HepG2 (cell line): ENCODE measurements at regions not wholly inside any gene's neighbourhood (a gene's known extent, or its start where the extent isn't known, plus 50 kb on each side); places are given as distances from the start of the nearest gene placed in this dataset.

Experiments
- ATAC-seq: fragments of 200-7000 bp; cut with Tn5 transposase; 3 replicates; pipeline ENCODE4 v1.9.1; 2020; ENCODE audit warnings: mild to moderate bottlenecking, moderate library complexity
- BruUV-seq: library from RNA; stranded (reverse); fragments of 400-500 nt; replicated peaks from 2 replicates; lab custom pipeline; 2021; lab: Mats Ljungman, UMichigan
- CTCF ChIA-PET: fragments of 300-600 bp; formaldehyde crosslinking; extraction: SDS; loops from one replicate; lab custom pipeline; 2021; ENCODE audit warnings: low total read pairs, inconsistent platforms, low intra/inter-chr PET ratio; lab: Yijun Ruan, JAX
- POLR2A ChIA-PET: fragments of 350-600 bp; sonication (Branson Sonifier 250); formaldehyde crosslinking; loops from one replicate; lab custom pipeline; 2020; ENCODE audit warnings: antibody characterized with exemption, inconsistent platforms; lab: Yijun Ruan, JAX
- DNase-seq: peaks from one replicate; pipeline ENCODE4 v3.0.0-alpha.2; 2015; ENCODE audit warnings: low spot score
- FAIRE-seq: peaks from 3 replicates; lab custom pipeline; 2011; peaks lifted over from hg19 to GRCh38; lab: Jason Lieb, UNC
- H2AFZ ChIP-seq: one replicate; pipeline ENCODE4 v1.6.1; 2011; ENCODE audit warnings: low read length, inconsistent platforms
- H3K27ac ChIP-seq: fragments of 300-600 bp; 3 replicates; pipeline ENCODE4 v1.8.0; 2011; ENCODE audit warnings: mixed run types, mild to moderate bottlenecking, mixed read lengths, low read length, inconsistent platforms; ENCODE audit not compliant: insufficient read depth; ENCODE audit errors: extremely low read length
- H3K27me3 ChIP-seq, 2 experiments: fragments of 200-600 bp in 1 of 2; 2 replicates in 1 of 2; 3 replicates in 1 of 2; pipeline versions ENCODE4 v1.6.0 to v1.8.0; 2011; ENCODE audit warnings: low read length in 2 of 2, mild to moderate bottlenecking in 2 of 2, moderate library complexity in 2 of 2, inconsistent platforms in 1 of 2; ENCODE audit not compliant: insufficient read depth in 2 of 2, control insufficient read depth in 1 of 2
- H3K36me3 ChIP-seq, 2 experiments: fragments of 200-600 bp in 1 of 2; replicated peaks in 1 of 2; 2 replicates in 1 of 2; 3 replicates in 1 of 2; pipeline versions ENCODE4 v1.5.1 to v1.8.0; 2011; ENCODE audit warnings: low read length in 2 of 2, inconsistent platforms in 1 of 2; ENCODE audit not compliant: insufficient read depth in 2 of 2, control insufficient read depth in 1 of 2
- H3K4me1 ChIP-seq: 2 replicates; pipeline ENCODE4 v1.5.1; 2012; ENCODE audit warnings: low read length, inconsistent platforms; ENCODE audit not compliant: insufficient read depth
- H3K4me2 ChIP-seq: 2 replicates; pipeline ENCODE4 v1.6.0; 2011; ENCODE audit warnings: low read depth, low read length, inconsistent platforms
- H3K4me3 ChIP-seq, 3 experiments: fragments of 200-600 bp in 1 of 3; sonication (generic), shearing (Covaris generic) in 1 of 3; replicated peaks in 1 of 3; 2 replicates each; pipeline ENCODE4 v1.5.1; 2011 to 2016; ENCODE audit warnings: low read length in 3 of 3, inconsistent platforms in 2 of 3, low read depth in 2 of 3, mild to moderate bottlenecking in 2 of 3, control low read depth in 1 of 3, mixed read lengths in 1 of 3; ENCODE audit not compliant: insufficient read depth in 1 of 3
- H3K79me2 ChIP-seq: one replicate; pipeline ENCODE4 v1.6.1; 2011; ENCODE audit warnings: low read length, inconsistent platforms; ENCODE audit not compliant: insufficient read depth
- H3K9ac ChIP-seq: 2 replicates; pipeline ENCODE4 v1.6.0; 2011; ENCODE audit warnings: mild to moderate bottlenecking, low read depth, low read length, inconsistent platforms; ENCODE audit not compliant: insufficient read depth
- H3K9me3 ChIP-seq: 2 replicates; pipeline ENCODE4 v1.5.1; 2012; ENCODE audit warnings: mild to moderate bottlenecking, low read length
- H4K20me1 ChIP-seq: 2 replicates; pipeline ENCODE4 v1.6.0; 2011; ENCODE audit warnings: inconsistent platforms, mild to moderate bottlenecking, low read length, moderate library complexity; ENCODE audit not compliant: insufficient read depth
- ADNP ChIP-seq: sonication (generic); formaldehyde crosslinking; IDR thresholded peaks from 2 replicates; pipeline ENCODE4 v1.4.0; 2020; ENCODE audit warnings: missing genetic modification reagents
- AKNA ChIP-seq: sonication (generic); formaldehyde crosslinking; IDR thresholded peaks from 2 replicates; pipeline ENCODE4 v1.4.0; 2020; ENCODE audit warnings: missing genetic modification reagents, borderline replicate concordance
- CREBL2 ChIP-seq: sonication (generic); formaldehyde crosslinking; IDR thresholded peaks from 2 replicates; pipeline ENCODE4 v1.8.1; 2023; ENCODE audit warnings: missing genetic modification reagents, mild to moderate bottlenecking, borderline replicate concordance
- FOXM1 ChIP-seq: sonication (generic); formaldehyde crosslinking; IDR thresholded peaks from 2 replicates; pipeline ENCODE4 v1.5.0; 2020; ENCODE audit warnings: missing genetic modification reagents
- GABPB1 ChIP-seq: IDR thresholded peaks from 2 replicates; pipeline ENCODE4 v1.6.1; 2016; ENCODE audit warnings: mild to moderate bottlenecking, missing genetic modification reagents, moderate library complexity, missing compliant biosample characterization
- HNF4G ChIP-seq, 2 experiments: sonication (generic) in 1 of 2; formaldehyde crosslinking in 1 of 2; IDR thresholded peaks; 2 replicates each; pipeline versions ENCODE4 v1.4.0 to v1.6.1; 2011 to 2020; ENCODE audit warnings: borderline replicate concordance in 2 of 2, low read depth in 2 of 2, mild to moderate bottlenecking in 2 of 2, low read length in 1 of 2, missing genetic modification reagents in 1 of 2, moderate library complexity in 1 of 2
- MED8 ChIP-seq: sonication (generic); formaldehyde crosslinking; IDR thresholded peaks from 2 replicates; pipeline ENCODE4 v1.8.1; 2023; ENCODE audit warnings: mild to moderate bottlenecking, missing genetic modification reagents; ENCODE audit not compliant: insufficient replicate concordance
- NR2F1 ChIP-seq, 2 experiments: fragments of 450-650 bp in 1 of 2; formaldehyde crosslinking in 1 of 2; IDR thresholded peaks; 2 replicates each; pipeline versions ENCODE4 v1.5.0 to v1.6.1; 2016 to 2020; ENCODE audit warnings: mild to moderate bottlenecking in 1 of 2, missing compliant biosample characterization in 1 of 2, missing genetic modification reagents in 1 of 2, moderate library complexity in 1 of 2
- PHB2 ChIP-seq: fragments of 450-650 bp; IDR thresholded peaks from 2 replicates; pipeline ENCODE4 v1.6.1; 2018; ENCODE audit not compliant: partially characterized antibody
- PHF20 ChIP-seq: sonication (generic); formaldehyde crosslinking; IDR thresholded peaks from 2 replicates; pipeline ENCODE4 v1.5.0; 2020; ENCODE audit warnings: mild to moderate bottlenecking, missing genetic modification reagents
- RARA ChIP-seq: IDR thresholded peaks from 2 replicates; pipeline ENCODE4 v1.6.1; 2016; ENCODE audit warnings: missing genetic modification reagents, missing compliant biosample characterization
- ZNF879 ChIP-seq: sonication (generic); formaldehyde crosslinking; IDR thresholded peaks from 2 replicates; pipeline ENCODE4 v1.8.1; 2023; ENCODE audit warnings: missing genetic modification reagents
- WGBS: methylation state at CpG from one replicate; pipeline ENCODE4 v1.1.6; 2017; ENCODE audit warnings: low lambda C conversion rate; 5-methylcytosine and 5-hydroxymethylcytosine counted together
- in situ Hi-C: cut with HindIII; loops from 2 replicates; pipeline ENCODE4 v1.10.0; 2017; ENCODE audit warnings: low pct_unique_long_range_greater_than_20kb; ENCODE audit not compliant: extremely low pct_ligation_motif_present
- intact Hi-C: fragments of 100-400 bp; cut with micrococcal nuclease; formaldehyde crosslinking; loops from one replicate; pipeline ENCODE4 v1.10.0; 2022; ENCODE audit not compliant: unreplicated experiment

- Histone ChIP-seq H4K20me1 (no peaks in the 10 kb centered on the region), H3K4me1 (no peaks in the 10 kb centered on the region), H3K4me2 (no peak overlapping the region), H3K9me3 (no peaks in the 10 kb centered on the region), H3K27me3 (peaks cover 2 to 12% of the 10 kb centered on the region in 2 experiments; a peak in 3 of 5 replicates), H2AFZ (no peak overlapping the region), H3K36me3 (no peaks in the 10 kb centered on the region), H3K27ac (no peak overlapping the region), H3K79me2 (no peaks in the 10 kb centered on the region), H3K9ac (no peak overlapping the region), H3K4me3 (no peak overlapping the region)
- TF ChIP-seq FOXM1 (CRISPR knock-in tag) (no peak), CREBL2 (CRISPR knock-in tag) (no peak), ZNF879 (no peak), GABPB1 (no peak), PHF20 (CRISPR knock-in tag) (no peak), NR2F1 (CRISPR knock-in tag; IDR thresholded peaks at IDR 0.05) (no peak), ADNP (CRISPR knock-in tag) (no peak), PHB2 (no peak), HNF4G (IDR thresholded peaks at IDR 0.05; ENCODE audit: borderline replicate concordance, low read depth, low read length) (no peak), HNF4G (CRISPR knock-in tag; IDR thresholded peaks at IDR 0.05; ENCODE audit: borderline replicate concordance, low read depth) (no peak), RARA (CRISPR knock-in tag) (no peak), AKNA (CRISPR knock-in tag) (no peak), MED8 (CRISPR knock-in tag) (no peak)
- POLR2A ChIA-PET = no interaction called here
- intact Hi-C loops (no loop called here), in situ Hi-C loops (no loop called here)
- 0% methylated on average over 1 of the region's 5 CpGs for WGBS
- DNase-seq (no peak), FAIRE-seq (no peak), ATAC-seq (no peak)
- CTCF ChIA-PET = no interaction called here
- no TSS peak for BruUV-seq
These were observed 284.2 kb upstream of the POU3F1 start for GRCh38 chr1:38330799-38331198.
